HCT116 (cell line): ENCODE measurements at regions not wholly inside any gene's neighbourhood (a gene's known extent, or its start where the extent isn't known, plus 50 kb on each side); places are given as distances from the start of the nearest gene placed in this dataset.
"Not testable (repeated sequence)": the region's sequence is repeated elsewhere in the genome, so short reads cannot be mapped to it uniquely, and the experiment has no call there.

Experiments used
- CEBPB ChIP-seq: IDR thresholded peaks from 2 replicates; pipeline ENCODE4 v1.6.1; 2012; ENCODE audit warnings: low read depth
- EZH2 ChIP-seq: fragments of 200-600 bp; sonication (generic); IDR thresholded peaks from 2 replicates; pipeline ENCODE4 v1.6.1; 2017; ENCODE audit warnings: antibody characterized with exemption, mixed run types
- EZH2phosphoT487 ChIP-seq: fragments of 200-600 bp; IDR thresholded peaks from 2 replicates; pipeline ENCODE4 v1.6.1; 2018; ENCODE audit warnings: antibody characterized with exemption, borderline replicate concordance
- JUND ChIP-seq: IDR thresholded peaks from 2 replicates; pipeline ENCODE4 v1.6.1; 2012
- POLR2A ChIP-seq: IDR thresholded peaks from 2 replicates; pipeline ENCODE4 v1.7.0; 2011; ENCODE audit warnings: borderline replicate concordance; ENCODE audit not compliant: insufficient read depth, insufficient read length; ENCODE audit errors: extremely low read depth
- POLR2AphosphoS5 ChIP-seq: IDR thresholded peaks from 2 replicates; pipeline ENCODE4 v1.6.1; 2011; ENCODE audit warnings: mild to moderate bottlenecking, low read depth, low read length, moderate library complexity
- SIN3A ChIP-seq: IDR thresholded peaks from 2 replicates; pipeline ENCODE4 v1.6.1; 2012; ENCODE audit warnings: low read depth
- SP1 ChIP-seq: IDR thresholded peaks from 2 replicates; pipeline ENCODE4 v1.6.1; 2012; ENCODE audit warnings: low read depth
- YY1 ChIP-seq: IDR thresholded peaks from 2 replicates; pipeline ENCODE4 v1.6.1; 2011; ENCODE audit warnings: low read length, low read depth, moderate library complexity, mild to moderate bottlenecking; ENCODE audit not compliant: insufficient replicate concordance; ENCODE audit errors: extremely low read depth
- ZBTB33 ChIP-seq: IDR thresholded peaks from 2 replicates; pipeline ENCODE4 v1.6.1; 2011; ENCODE audit warnings: mild to moderate bottlenecking, low read length, moderate library complexity; ENCODE audit not compliant: insufficient replicate concordance; ENCODE audit errors: extremely low read depth
- ZNF274 ChIP-seq: fragments of 200-500 bp; sonication (Bioruptor generic); IDR thresholded peaks from 2 replicates; pipeline ENCODE4 v1.6.1; 2014; ENCODE audit warnings: mild to moderate bottlenecking, low read depth, low read length, inconsistent platforms
- TF ChIP-seq, protein P1 (sequence below), 3 experiments: fragments of 200-600 bp in 1 of 3; sonication (generic) in 1 of 3; IDR thresholded peaks in 2 of 3; conservative IDR thresholded peaks in 1 of 3; 2 replicates each; pipeline ENCODE4 v1.5.1; 2012 to 2017; ENCODE audit warnings: low read depth in 2 of 3, low read length in 2 of 3, antibody characterized with exemption in 1 of 3, borderline replicate concordance in 1 of 3, control low read depth in 1 of 3, mild to moderate bottlenecking in 1 of 3, mixed read lengths in 1 of 3, mixed run types in 1 of 3, moderate library complexity in 1 of 3; ENCODE audit not compliant: insufficient read depth in 1 of 3
- TF ChIP-seq, protein P2 (sequence below): IDR thresholded peaks from 2 replicates; pipeline ENCODE4 v1.6.1; 2012; ENCODE audit warnings: low read depth
- TF ChIP-seq, protein P3 (sequence below): IDR thresholded peaks from 2 replicates; pipeline ENCODE4 v1.6.1; 2012

DNA sequence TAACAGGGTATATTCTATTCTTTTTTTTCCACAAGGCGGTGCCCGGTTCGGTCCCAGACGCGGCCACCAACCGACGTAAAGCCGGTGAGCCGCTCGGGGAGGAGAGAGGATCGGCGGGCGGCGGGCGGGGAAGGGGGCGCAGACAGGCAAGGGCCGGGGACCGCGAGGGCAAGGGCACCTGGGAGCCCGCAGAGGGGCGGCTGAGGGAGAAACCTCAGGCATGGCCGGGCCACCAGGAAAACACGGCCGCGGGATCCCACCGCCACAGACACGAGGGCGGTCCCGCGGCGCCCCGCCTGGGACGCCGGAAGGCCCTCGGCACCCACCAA is 511.3 kb upstream of the ZNF337 start:
- TF ChIP-seq, protein P1, sequence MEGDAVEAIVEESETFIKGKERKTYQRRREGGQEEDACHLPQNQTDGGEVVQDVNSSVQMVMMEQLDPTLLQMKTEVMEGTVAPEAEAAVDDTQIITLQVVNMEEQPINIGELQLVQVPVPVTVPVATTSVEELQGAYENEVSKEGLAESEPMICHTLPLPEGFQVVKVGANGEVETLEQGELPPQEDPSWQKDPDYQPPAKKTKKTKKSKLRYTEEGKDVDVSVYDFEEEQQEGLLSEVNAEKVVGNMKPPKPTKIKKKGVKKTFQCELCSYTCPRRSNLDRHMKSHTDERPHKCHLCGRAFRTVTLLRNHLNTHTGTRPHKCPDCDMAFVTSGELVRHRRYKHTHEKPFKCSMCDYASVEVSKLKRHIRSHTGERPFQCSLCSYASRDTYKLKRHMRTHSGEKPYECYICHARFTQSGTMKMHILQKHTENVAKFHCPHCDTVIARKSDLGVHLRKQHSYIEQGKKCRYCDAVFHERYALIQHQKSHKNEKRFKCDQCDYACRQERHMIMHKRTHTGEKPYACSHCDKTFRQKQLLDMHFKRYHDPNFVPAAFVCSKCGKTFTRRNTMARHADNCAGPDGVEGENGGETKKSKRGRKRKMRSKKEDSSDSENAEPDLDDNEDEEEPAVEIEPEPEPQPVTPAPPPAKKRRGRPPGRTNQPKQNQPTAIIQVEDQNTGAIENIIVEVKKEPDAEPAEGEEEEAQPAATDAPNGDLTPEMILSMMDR (IDR thresholded peaks at IDR 0.05 in 2 of 3, conservative IDR thresholded peaks at IDR 0.05 in 1 of 3; ENCODE audit: borderline replicate concordance in 1 of 3, insufficient read depth in 1 of 3, low read depth in 2 of 3, low read length in 2 of 3) = not testable (repeated sequence)
- TF ChIP-seq, protein P2, sequence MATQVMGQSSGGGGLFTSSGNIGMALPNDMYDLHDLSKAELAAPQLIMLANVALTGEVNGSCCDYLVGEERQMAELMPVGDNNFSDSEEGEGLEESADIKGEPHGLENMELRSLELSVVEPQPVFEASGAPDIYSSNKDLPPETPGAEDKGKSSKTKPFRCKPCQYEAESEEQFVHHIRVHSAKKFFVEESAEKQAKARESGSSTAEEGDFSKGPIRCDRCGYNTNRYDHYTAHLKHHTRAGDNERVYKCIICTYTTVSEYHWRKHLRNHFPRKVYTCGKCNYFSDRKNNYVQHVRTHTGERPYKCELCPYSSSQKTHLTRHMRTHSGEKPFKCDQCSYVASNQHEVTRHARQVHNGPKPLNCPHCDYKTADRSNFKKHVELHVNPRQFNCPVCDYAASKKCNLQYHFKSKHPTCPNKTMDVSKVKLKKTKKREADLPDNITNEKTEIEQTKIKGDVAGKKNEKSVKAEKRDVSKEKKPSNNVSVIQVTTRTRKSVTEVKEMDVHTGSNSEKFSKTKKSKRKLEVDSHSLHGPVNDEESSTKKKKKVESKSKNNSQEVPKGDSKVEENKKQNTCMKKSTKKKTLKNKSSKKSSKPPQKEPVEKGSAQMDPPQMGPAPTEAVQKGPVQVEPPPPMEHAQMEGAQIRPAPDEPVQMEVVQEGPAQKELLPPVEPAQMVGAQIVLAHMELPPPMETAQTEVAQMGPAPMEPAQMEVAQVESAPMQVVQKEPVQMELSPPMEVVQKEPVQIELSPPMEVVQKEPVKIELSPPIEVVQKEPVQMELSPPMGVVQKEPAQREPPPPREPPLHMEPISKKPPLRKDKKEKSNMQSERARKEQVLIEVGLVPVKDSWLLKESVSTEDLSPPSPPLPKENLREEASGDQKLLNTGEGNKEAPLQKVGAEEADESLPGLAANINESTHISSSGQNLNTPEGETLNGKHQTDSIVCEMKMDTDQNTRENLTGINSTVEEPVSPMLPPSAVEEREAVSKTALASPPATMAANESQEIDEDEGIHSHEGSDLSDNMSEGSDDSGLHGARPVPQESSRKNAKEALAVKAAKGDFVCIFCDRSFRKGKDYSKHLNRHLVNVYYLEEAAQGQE = not testable (repeated sequence)
- TF ChIP-seq YY1, POLR2AphosphoS5, SP1, JUND, SIN3A, ZBTB33, ZNF274, CEBPB, POLR2A, EZH2phosphoT487, EZH2: not testable (repeated sequence)
- TF ChIP-seq, protein P3, sequence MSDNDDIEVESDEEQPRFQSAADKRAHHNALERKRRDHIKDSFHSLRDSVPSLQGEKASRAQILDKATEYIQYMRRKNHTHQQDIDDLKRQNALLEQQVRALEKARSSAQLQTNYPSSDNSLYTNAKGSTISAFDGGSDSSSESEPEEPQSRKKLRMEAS = not testable (repeated sequence)
